Muscle of leg (tissue), 3 donors: ENCODE measurements at regions not wholly inside any gene's neighbourhood (a gene's known extent, or its start where the extent isn't known, plus 50 kb on each side); places are given as distances from the start of the nearest gene placed in this dataset.

Source experiments
- DNase-seq: peaks from one replicate; pipeline ENCODE4 v3.0.0; 2013
- H3K27ac ChIP-seq: one replicate; pipeline ENCODE4 v1.5.1; 2013; ENCODE audit warnings: mild to moderate bottlenecking, low read length, control low read depth
- H3K27me3 ChIP-seq: one replicate; pipeline ENCODE4 v1.6.1; 2013; ENCODE audit warnings: low read length; ENCODE audit not compliant: control insufficient read depth, insufficient read depth
- H3K36me3 ChIP-seq: one replicate; pipeline ENCODE4 v1.6.1; 2013; ENCODE audit warnings: low read length; ENCODE audit not compliant: control insufficient read depth, insufficient read depth
- H3K4me1 ChIP-seq: one replicate; pipeline ENCODE4 v1.6.1; 2013; ENCODE audit warnings: low read length; ENCODE audit not compliant: control insufficient read depth, insufficient read depth
- H3K4me3 ChIP-seq: one replicate; pipeline ENCODE4 v1.5.1; 2013; ENCODE audit warnings: low read length, control low read depth
- H3K9me3 ChIP-seq: replicated peaks from 2 replicates; pipeline ENCODE4 v1.6.1; 2013; ENCODE audit warnings: low read depth, low read length; ENCODE audit not compliant: control insufficient read depth
- WGBS: methylation state at CpG from one replicate; pipeline ENCODE4 v1.1.5; 2013; ENCODE audit warnings: missing lambda C conversion rate; ENCODE audit not compliant: insufficient coverage; 5-methylcytosine and 5-hydroxymethylcytosine counted together

- DNase-seq = peak; percentile 4
- 93% methylated on average over 3 of the region's 6 CpGs for WGBS
- H3K27ac ChIP-seq = no peak overlapping the region
Observed at GRCh38 chr11:25838918-25839625, 492.9 kb upstream of the ANO3 start.

GRCh38 chr11:25844811-25845210, 487.1 kb upstream of the ANO3 start:
- H3K4me1 ChIP-seq = no peaks in the 10 kb centered on the region
- DNase-seq = no peak
- no peaks in the 10 kb centered on the region for H3K27me3 ChIP-seq
- H3K36me3 ChIP-seq = no peaks in the 10 kb centered on the region
- 89% methylated on average over 3 of the region's 4 CpGs for WGBS
- H3K27ac ChIP-seq = no peak overlapping the region
- H3K4me3 ChIP-seq = no peak overlapping the region
- no peaks in the 10 kb centered on the region for H3K9me3 ChIP-seq

More at GRCh38 chr11:25838918-25839625, 492.9 kb upstream of the ANO3 start:
- Histone ChIP-seq H3K4me3 (no peak overlapping the region), H3K9me3 (no peaks in the 10 kb centered on the region), H3K27me3 (no peaks in the 10 kb centered on the region), H3K4me1 (no peaks in the 10 kb centered on the region), H3K36me3 (no peaks in the 10 kb centered on the region)

GRCh38 chr11:25855916-25856315, 476.0 kb upstream of the ANO3 start:
- H3K4me3 ChIP-seq = no peak overlapping the region
- no peaks in the 10 kb centered on the region for H3K4me1 ChIP-seq
- no peaks in the 10 kb centered on the region for H3K27me3 ChIP-seq
- DNase-seq = no peak
- no peaks in the 10 kb centered on the region for H3K9me3 ChIP-seq
- no peak overlapping the region for H3K27ac ChIP-seq
- no peaks in the 10 kb centered on the region for H3K36me3 ChIP-seq
- WGBS = no CpG with 5 or more reads among the region's 4 CpGs

GRCh38 chr11:25859776-25860175, 472.2 kb upstream of the ANO3 start:
- H3K27me3 ChIP-seq = no peaks in the 10 kb centered on the region
- H3K27ac ChIP-seq = no peak overlapping the region
- H3K4me1 ChIP-seq = no peaks in the 10 kb centered on the region
- no peaks in the 10 kb centered on the region for H3K36me3 ChIP-seq
- H3K9me3 ChIP-seq = no peaks in the 10 kb centered on the region
- H3K4me3 ChIP-seq = no peak overlapping the region
- WGBS = no CpG with 5 or more reads among the region's 5 CpGs
- DNase-seq = no peak

- Histone ChIP-seq H3K27ac (peak overlapping the region; percentile 36), H3K4me3 (no peak overlapping the region), H3K4me1 (no peaks in the 10 kb centered on the region), H3K9me3 (no peaks in the 10 kb centered on the region), H3K36me3 (no peaks in the 10 kb centered on the region), H3K27me3 (no peaks in the 10 kb centered on the region)
- DNase-seq = peak; percentile 77
- WGBS = no CpG with 5 or more reads among the region's 2 CpGs
Observed at GRCh38 chr11:25860677-25861450, 471.1 kb upstream of the ANO3 start.

GRCh38 chr11:25862159-25862558, 469.8 kb upstream of the ANO3 start:
- H3K4me1 ChIP-seq = no peaks in the 10 kb centered on the region
- H3K27ac ChIP-seq = no peak overlapping the region
- no peaks in the 10 kb centered on the region for H3K36me3 ChIP-seq
- no peak overlapping the region for H3K4me3 ChIP-seq
- WGBS = no CpG with 5 or more reads among the region's 1 CpG
- no peaks in the 10 kb centered on the region for H3K9me3 ChIP-seq
- no peaks in the 10 kb centered on the region for H3K27me3 ChIP-seq
- DNase-seq = no peak

GRCh38 chr11:25863986-25864385, 467.9 kb upstream of the ANO3 start:
- H3K4me1 ChIP-seq = no peaks in the 10 kb centered on the region
- H3K9me3 ChIP-seq = no peaks in the 10 kb centered on the region
- H3K4me3 ChIP-seq = no peak overlapping the region
- no peak overlapping the region for H3K27ac ChIP-seq
- no peaks in the 10 kb centered on the region for H3K36me3 ChIP-seq
- DNase-seq = no peak
- 100% methylated on average over 1 of the region's 3 CpGs for WGBS
- H3K27me3 ChIP-seq = no peaks in the 10 kb centered on the region

- no peak for DNase-seq
- no peaks in the 10 kb centered on the region for H3K27me3 ChIP-seq
Observed at GRCh38 chr11:25876456-25876965, 455.4 kb upstream of the ANO3 start.

GRCh38 chr11:25886036-25886435, 445.9 kb upstream of the ANO3 start:
- no peaks in the 10 kb centered on the region for H3K27me3 ChIP-seq

More at GRCh38 chr11:25876456-25876965, 455.4 kb upstream of the ANO3 start:
- Histone ChIP-seq H3K9me3 (no peaks in the 10 kb centered on the region), H3K27ac (no peak overlapping the region), H3K36me3 (no peaks in the 10 kb centered on the region), H3K4me3 (no peak overlapping the region), H3K4me1 (no peaks in the 10 kb centered on the region)
- WGBS = 42% methylated on average over 2 of the region's 3 CpGs

GRCh38 chr11:25890626-25891260, 441.2 kb upstream of the ANO3 start:
- Histone ChIP-seq H3K27me3 (no peaks in the 10 kb centered on the region), H3K9me3 (no peaks in the 10 kb centered on the region), H3K27ac (no peak overlapping the region), H3K4me1 (no peaks in the 10 kb centered on the region), H3K36me3 (no peaks in the 10 kb centered on the region), H3K4me3 (no peak overlapping the region)
- no peak for DNase-seq
- no CpG with 5 or more reads among the region's 3 CpGs for WGBS

More at GRCh38 chr11:25886036-25886435, 445.9 kb upstream of the ANO3 start:
- Histone ChIP-seq H3K4me1 (no peaks in the 10 kb centered on the region), H3K4me3 (no peak overlapping the region), H3K9me3 (no peaks in the 10 kb centered on the region), H3K36me3 (no peaks in the 10 kb centered on the region), H3K27ac (no peak overlapping the region)
- DNase-seq = no peak
- WGBS = no CpG with 5 or more reads among the region's 3 CpGs
